ENCODE measurements at regions not wholly inside any gene's neighbourhood (a gene's known extent, or its start where the extent isn't known, plus 50 kb on each side); places are given as distances from the start of the nearest gene placed in this dataset.

DNA sequence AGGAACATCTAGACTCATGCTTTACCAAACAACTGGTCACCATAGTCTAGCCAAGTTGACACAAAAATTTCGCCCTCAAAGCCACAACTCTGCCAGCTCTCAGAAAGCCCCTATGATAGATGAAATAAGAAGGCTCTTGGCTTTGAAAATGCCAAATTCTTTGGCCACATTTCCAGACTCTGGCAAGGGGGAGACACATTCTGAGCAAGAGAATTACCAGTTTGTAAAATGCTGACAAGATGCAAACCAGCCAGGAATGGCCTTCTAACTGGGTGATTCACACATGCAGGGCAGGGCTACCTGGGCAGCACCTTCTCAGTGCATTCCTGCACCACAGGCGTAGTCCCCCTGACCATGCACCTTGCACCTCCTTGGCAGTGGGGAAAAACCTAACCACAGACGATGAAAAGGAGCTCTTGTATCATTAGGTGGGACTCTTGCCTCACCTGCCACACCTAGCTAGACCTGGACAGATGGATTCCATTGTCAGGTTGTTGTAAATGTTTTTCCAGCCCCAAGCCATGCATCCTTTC, 77.4 kb upstream of the CPEB2 start:
- ATAC-seq (peak; percentile 26 to 37), DNase-seq (ENCODE audit: low spot score) (no peak)
- H3K27me3 Mint-ChIP-seq: no peaks in the 10 kb centered on the region
- no peak overlapping the region for H3K27ac Mint-ChIP-seq
- H3K9me3 Mint-ChIP-seq: no peaks in the 10 kb centered on the region
- no peaks in the 10 kb centered on the region for H3K4me1 Mint-ChIP-seq (ENCODE audit: low read depth in 2 of 2)
- H3K36me3 Mint-ChIP-seq: no peaks in the 10 kb centered on the region
- no peak overlapping the region for H3K4me3 Mint-ChIP-seq

DNA sequence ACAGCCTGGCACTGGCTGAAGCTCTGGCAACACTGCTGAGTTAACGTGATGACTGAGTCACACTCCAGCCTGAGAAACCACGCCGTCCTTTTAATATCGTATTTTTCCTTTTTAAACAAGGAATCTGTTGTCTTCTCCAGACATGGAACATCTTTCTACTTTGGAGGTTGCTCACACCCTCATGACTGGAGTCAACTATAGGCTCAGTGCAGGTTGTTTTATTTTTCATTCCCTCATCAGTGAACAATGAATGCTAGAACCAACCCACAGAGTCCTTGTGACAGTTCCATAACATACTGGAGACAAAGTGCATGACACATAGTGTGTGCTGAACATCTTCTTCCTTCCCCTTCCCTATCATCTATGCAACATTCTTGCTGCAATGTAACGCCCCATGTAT, 76.8 kb upstream of the CPEB2 start:
- Mint-ChIP-seq H3K36me3 (no peaks in the 10 kb centered on the region), H3K9me3 (no peaks in the 10 kb centered on the region), H3K4me1 (ENCODE audit: low read depth in 2 of 2) (no peaks in the 10 kb centered on the region), H3K27ac (no peak overlapping the region), H3K27me3 (no peaks in the 10 kb centered on the region), H3K4me3 (no peak overlapping the region)
- no peak for DNase-seq (ENCODE audit: low spot score)
- ATAC-seq: no peak

DNA sequence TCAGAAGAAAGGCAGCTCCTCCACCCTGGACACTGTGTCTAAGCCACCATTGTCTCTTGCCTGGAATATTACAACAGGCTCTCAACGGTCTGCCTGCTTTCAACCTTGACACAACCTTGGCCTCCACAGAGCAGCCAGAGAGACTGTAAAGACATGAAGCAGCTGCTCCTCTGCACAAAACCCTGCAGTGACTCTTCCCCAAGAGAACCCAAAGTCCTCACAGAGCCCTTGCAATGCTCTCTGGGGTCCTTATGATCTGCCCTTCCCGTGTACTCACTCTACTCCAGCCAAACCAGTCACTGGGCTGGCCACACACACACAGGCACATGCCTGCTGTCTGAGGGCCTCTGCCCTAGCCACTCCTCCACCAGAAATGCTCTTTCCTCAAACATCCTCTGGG, 75.9 kb upstream of the CPEB2 start:
- Mint-ChIP-seq H3K27ac (no peak overlapping the region), H3K4me1 (ENCODE audit: low read depth in 2 of 2) (no peaks in the 10 kb centered on the region), H3K4me3 (no peak overlapping the region), H3K27me3 (peaks cover 5 to 6% of the 10 kb centered on the region in 2 donors), H3K9me3 (no peaks in the 10 kb centered on the region), H3K36me3 (no peaks in the 10 kb centered on the region)
- DNase-seq (ENCODE audit: low spot score) (no peak), ATAC-seq (peak; percentile 22 to 34)

DNA sequence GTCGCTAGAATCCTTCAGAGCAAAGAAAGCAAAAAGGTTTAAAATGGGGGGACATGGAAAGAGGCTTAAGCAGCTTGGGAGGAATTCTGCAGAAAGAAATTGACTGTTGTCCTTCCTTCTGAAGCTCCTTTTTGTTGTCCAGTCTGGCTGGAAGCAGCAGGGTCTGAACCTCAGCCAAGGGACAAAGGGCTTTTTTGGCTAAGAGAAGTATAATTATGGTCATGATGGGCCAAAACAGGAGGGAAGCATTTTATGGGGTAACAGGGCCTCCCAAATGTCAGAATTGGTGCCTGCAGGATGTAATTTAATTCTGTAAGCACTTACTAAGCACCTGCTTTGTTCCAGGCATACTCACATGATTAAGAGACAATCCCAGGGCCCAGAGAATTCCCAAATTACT, 74.2 kb upstream of the CPEB2 start:
- DNase-seq (ENCODE audit: low spot score): no peak
- H3K27ac Mint-ChIP-seq: no peak overlapping the region
- no peak for ATAC-seq
- H3K4me3 Mint-ChIP-seq: no peak overlapping the region
- no peaks in the 10 kb centered on the region for H3K36me3 Mint-ChIP-seq
- H3K27me3 Mint-ChIP-seq: peaks cover 15 to 18% of the 10 kb centered on the region in 2 donors
- no peaks in the 10 kb centered on the region for H3K9me3 Mint-ChIP-seq
- no peaks in the 10 kb centered on the region for H3K4me1 Mint-ChIP-seq (ENCODE audit: low read depth in 2 of 2)

DNA sequence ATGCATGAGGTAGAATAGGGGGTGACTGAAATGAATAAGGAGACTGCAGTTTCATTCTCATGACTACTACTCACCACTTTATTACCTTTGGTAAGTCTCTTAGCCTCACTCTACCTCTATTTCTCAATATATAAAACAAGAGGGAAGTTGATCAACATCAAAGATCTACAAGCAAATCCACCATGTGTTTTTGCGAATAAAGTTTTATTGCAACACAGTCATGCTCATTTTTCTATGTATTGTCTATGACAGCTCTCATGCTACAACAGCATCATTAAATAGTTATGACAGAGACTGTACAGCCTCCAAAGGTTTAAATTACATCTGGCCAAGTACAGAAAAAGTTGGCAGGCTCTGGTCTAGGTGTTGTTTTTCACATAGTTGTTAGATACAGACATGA, 72.6 kb upstream of the CPEB2 start:
- H3K9me3 Mint-ChIP-seq: no peaks in the 10 kb centered on the region
- DNase-seq (ENCODE audit: low spot score): no peak
- H3K27ac Mint-ChIP-seq: no peak overlapping the region
- no peaks in the 10 kb centered on the region for H3K36me3 Mint-ChIP-seq
- H3K27me3 Mint-ChIP-seq: peaks cover 15 to 21% of the 10 kb centered on the region in 2 donors
- no peak overlapping the region for H3K4me3 Mint-ChIP-seq
- no peaks in the 10 kb centered on the region for H3K4me1 Mint-ChIP-seq (ENCODE audit: low read depth in 2 of 2)
- ATAC-seq: no peak

DNA sequence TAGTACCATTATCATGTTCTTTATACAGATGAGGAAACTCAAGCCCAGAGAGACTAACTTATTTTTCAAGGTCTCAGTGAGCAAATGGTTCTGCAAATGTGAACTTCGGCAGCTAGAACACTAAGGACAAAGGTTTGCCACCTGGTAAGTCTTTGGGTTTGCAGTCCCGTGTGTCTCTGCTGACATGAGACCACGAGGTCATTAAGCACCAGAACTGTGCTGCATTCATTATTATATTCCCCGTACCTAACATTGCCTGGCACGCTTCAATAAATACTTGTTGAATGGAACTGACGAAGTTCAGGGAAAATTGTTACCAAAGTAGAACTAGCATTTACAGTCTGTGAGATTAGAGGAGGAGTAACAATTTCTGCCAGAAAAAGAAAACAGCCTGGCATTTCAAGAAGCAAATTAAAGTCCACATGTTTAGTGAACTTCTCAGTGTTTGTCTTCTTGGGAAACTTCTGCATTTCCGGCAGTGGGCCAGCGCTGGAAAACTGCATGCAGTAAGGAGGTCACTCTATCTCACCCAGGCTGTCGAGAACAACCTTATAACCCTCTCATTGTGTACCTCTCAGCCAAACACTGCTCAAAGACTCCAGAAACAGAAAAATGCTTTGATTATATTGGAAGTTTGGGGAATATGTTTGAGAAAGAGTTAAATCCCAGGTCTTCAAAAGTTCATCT, 67.4 kb upstream of the CPEB2 start:
- ATAC-seq (no peak), DNase-seq (ENCODE audit: low spot score) (no peak)
- no peak overlapping the region for H3K4me3 Mint-ChIP-seq
- peaks cover 28 to 49% of the 10 kb centered on the region in 2 donors for H3K27me3 Mint-ChIP-seq
- no peaks in the 10 kb centered on the region for H3K36me3 Mint-ChIP-seq
- H3K9me3 Mint-ChIP-seq: no peaks in the 10 kb centered on the region
- H3K4me1 Mint-ChIP-seq (ENCODE audit: low read depth in 2 of 2): no peaks in the 10 kb centered on the region
- H3K27ac Mint-ChIP-seq: no peak overlapping the region

DNA sequence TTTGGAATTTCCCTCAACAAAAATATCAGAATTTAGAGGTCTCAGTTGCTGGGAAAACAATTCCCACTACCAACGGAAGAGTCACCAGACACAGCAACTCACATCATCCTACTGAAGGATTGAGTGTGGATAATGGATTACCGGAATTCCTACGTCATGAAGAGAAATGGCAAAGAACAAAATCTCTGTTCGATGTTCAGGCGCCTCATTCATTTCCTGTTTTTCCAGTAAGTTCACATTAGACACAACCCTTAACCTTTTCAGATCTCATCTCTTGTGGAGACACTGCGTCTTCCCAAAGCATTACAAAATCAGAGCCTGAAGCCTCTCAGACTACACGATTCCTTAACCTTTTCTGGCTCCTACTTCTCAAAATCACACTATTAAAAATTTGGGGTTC, 58.5 kb upstream of the CPEB2 start:
- Mint-ChIP-seq H3K9me3 (no peaks in the 10 kb centered on the region), H3K4me3 (no peak overlapping the region), H3K36me3 (no peaks in the 10 kb centered on the region), H3K4me1 (ENCODE audit: low read depth in 2 of 2) (no peaks in the 10 kb centered on the region), H3K27me3 (peaks cover 12 to 30% of the 10 kb centered on the region in 2 donors), H3K27ac (no peak overlapping the region)
- DNase-seq (ENCODE audit: low spot score): no peak
- no peak for ATAC-seq

DNA sequence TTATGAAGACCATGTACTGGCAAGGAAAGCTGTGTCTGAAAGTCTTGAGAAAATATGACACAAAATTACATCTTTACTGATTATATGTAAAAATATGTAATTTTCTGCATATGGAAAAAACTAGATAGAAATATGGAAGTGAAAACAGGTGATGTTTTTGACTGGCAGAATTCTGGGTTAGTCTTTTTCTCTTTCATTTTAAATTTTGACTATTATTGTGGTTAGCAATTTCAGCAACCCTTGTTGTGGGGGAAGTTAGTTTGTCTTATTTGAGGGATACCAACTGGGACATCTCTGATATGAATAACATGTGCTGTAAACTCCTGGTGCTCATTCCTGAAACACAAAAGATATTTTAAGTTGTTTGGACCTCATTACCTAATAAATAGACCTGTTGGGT, 49.9 kb upstream of the CPEB2 start:
- no peak overlapping the region for H3K4me3 Mint-ChIP-seq
- H3K4me1 Mint-ChIP-seq (ENCODE audit: low read depth in 2 of 2): no peaks in the 10 kb centered on the region
- H3K27me3 Mint-ChIP-seq: peaks cover 17 to 42% of the 10 kb centered on the region in 2 donors
- no peak overlapping the region for H3K27ac Mint-ChIP-seq
- H3K36me3 Mint-ChIP-seq: no peaks in the 10 kb centered on the region
- DNase-seq (ENCODE audit: low spot score) (no peak), ATAC-seq (no peak)
- no peaks in the 10 kb centered on the region for H3K9me3 Mint-ChIP-seq
